ENCODE measurements at regions not wholly inside any gene's neighbourhood (a gene's known extent, or its start where the extent isn't known, plus 50 kb on each side); places are given as distances from the start of the nearest gene placed in this dataset.
"Not testable (repeated sequence)": the region's sequence is repeated elsewhere in the genome, so short reads cannot be mapped to it uniquely, and the experiment has no call there.

DNA sequence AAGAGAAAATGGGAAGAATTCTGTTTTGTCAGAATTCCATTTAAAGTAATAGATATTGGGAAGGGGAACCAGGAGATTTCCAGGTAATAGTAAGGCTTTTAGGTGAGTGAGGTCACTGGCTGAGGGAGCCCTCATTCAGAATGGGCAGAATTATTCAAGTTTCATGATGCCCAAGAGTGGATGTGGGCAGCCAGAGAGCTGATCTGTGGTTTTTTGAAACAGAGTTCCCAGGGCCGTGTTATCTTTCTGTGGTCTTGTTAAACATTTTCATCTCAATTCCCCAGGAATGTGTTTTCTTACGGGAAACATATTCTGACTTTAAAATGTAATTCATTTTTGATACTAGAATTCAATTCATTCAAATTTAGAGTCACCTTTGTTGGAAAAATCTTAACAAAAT is 182.0 kb upstream of the AADAT start:
- no peak for DNase-seq (ENCODE audit: low spot score)

DNA sequence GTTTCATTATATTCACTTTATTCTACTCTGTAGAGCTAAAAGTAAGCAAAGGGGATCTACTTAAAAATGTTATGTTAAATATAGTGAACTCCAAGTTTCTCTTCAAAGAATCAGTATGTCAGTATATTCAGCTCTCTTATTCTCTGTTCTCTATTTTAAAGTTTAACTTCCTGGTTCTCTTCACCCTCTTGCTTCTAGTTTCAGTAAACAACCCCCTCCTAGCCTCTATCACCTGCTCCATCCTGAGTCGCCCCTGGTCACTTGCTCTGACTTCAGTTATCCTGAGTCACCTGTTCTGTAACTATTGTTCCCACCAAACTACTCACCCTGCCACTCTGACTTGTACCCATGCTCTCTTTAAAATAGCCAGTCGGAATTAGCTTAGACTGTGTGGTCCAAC is 180.9 kb upstream of the AADAT start:
- no peak for DNase-seq (ENCODE audit: low spot score)

DNA sequence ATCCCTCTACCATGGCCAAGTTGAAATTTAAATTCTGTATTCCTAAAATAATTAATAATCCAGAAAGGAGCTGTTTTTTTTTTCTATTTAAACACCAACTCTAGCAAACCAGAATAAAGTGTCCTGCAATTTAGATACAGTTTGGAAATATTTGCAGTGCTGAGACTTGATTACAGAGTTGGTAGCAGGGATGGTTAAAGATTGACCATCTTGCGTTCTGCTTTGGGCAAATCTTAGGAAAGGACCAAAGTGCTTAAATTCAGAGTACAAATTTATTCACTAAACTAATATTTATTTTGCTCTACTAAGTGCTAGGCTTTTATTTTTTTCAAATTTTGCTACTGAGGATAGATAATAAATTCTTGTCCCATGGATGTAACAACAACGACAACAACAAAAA is 180.2 kb upstream of the AADAT start:
- no peak for DNase-seq (ENCODE audit: low spot score)

DNA sequence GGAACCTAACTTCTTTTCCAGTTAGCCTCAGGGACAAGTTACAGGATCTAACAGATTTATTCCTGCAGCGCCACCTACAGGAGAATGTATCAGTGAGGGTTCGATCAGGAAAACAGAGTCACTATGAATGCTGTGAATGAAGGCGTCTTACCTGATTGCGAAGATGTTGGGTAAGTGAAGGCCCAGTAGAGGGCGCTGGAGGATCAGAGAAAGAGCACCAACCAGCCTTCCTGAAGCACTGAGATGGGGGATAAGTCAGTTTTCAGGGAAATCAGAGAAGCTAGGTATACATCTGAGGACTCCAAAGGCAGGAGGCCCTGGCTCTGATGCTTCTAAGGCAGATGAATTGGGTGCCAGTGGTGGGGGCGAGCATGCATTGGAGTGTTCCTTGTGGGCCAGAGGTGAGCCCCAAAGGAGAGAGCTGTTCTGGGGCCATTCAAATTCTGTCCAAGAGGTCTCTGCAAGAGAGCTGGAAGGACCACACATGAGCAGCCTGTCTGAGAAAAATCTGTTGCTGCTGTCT is 169.9 kb upstream of the AADAT start:
- peak; percentile 58 for DNase-seq (ENCODE audit: low spot score)

DNA sequence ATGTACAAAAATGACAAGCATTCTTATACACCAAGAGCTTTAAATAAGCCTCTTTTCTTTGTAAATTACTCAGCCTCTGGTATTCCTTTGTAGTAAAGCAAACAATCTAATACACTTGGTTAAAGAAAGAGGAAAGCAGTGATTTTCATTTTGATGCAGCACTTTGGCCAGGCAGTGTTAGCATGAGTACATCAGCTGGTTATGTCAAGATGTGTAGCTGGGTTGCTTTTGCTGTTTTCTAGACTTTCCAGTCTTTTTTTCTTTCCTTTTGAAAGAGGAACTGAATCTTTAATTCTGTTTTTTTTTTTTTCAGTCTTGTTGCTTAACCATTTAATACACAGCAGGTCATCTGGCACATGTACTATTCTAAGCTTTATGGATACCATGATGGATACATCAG is 167.1 kb upstream of the AADAT start:
- DNase-seq (ENCODE audit: low spot score), result no peak

DNA sequence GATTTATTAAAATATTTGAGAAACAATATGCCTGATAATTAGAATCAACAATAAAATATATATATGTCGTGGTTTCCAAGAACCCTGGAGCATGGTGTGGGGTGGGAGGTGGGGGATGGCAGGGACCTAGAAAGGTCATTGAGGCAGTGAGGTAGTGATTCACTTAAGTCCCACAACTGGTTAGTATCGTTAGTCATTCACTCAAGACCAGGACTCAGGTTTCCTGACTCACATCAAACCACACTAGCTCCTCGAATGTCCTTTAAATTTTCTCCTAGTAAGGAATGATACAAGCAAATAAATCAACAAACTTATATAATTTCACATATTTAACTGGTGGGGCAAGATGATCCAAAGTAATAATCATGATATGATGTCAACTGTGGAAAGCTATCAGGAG is 158.8 kb upstream of the AADAT start:
- DNase-seq (ENCODE audit: low spot score), result no peak

DNA sequence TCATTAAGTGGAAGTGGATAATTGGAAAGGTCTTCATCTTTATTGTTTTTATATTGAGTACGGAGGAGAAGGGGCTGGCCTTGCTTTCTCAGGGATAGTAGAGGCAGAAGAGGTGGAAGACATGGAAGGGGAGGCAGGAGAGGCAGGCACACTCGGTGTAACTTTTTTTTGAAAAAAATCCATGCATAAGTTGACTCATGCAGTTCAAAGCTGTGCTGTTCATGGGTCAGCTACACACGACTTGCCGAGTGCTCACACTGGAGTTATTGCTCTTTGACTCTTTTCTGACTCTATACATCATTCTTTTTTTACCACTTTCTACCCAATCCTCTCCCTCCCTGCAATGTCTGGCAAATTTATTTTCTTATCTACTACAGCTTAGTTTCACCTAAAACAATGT is 158.3 kb upstream of the AADAT start:
- no peak for DNase-seq (ENCODE audit: low spot score)

DNA sequence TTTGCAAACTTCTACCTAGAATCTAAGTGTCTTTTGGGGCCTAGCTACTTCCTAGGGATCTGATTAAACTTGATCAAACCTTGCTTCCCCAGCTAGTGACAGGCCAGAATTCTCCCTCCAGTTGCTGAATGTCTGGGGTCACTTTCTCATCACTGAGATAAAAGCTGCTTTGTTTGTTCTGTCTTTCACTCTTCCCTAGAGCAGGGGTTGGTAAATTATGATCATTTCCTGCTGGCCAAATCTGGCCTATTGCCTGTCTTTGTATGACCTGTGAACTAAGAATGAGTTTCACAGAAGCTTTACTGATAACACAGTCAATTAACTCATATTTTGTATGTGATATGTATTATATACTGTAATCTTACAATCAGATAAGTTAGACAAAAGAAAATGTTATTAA is 157.8 kb upstream of the AADAT start:
- no peak for DNase-seq (ENCODE audit: low spot score)

DNA sequence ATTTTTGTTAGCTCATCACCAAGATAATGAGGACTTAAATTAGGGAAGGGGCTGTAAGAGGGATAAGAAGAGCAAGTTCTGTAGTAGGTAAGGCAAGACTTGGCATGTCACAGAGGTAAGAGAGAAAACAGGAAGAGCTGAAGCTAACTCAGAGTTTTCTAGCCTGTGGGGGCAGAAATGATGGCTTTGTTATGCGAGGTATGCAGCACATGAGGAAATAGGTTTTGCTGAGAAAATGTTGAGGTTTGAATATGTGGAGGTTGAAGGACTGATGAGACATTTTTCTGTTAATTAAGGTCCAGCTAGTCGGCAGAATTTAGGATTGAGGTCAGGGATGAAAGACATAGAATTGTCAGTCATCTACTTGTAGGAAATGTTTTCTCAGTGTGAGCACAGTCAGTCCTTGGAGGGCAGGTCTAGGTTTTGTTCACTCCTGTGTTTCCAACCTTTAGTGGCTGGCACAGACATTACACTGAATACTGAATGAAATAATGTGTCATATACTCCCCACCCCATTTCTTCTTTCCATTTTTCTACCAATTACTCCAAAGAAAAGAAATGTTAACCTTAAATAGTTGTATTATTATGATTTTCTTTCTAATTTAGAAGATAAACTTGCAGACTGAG is 154.0 kb upstream of the AADAT start:
- no peak for DNase-seq (ENCODE audit: low spot score)

DNA sequence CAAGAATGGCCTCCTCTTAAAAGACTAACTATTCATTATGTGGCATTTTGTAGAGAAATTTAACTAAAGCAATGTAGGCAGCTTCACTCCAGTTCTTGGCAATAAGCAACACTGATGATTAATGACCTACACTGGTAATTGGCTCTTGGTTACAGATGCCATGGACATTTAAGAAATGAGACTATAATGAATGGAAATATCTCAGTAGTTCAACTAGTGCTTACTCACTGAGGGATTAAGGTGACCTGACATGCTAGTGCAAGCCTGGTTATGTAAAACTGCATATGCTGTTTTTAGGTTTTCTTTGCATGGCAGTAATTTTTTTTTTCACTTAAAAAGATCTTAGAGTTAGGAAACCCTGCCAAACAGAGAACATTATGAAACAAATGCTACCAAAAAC is 152.7 kb upstream of the AADAT start:
- no peak for DNase-seq (ENCODE audit: low spot score)

GRCh38 chr4:170234800-170235199 is 145.0 kb upstream of the AADAT start:
- no peak for DNase-seq (ENCODE audit: low spot score)

DNA sequence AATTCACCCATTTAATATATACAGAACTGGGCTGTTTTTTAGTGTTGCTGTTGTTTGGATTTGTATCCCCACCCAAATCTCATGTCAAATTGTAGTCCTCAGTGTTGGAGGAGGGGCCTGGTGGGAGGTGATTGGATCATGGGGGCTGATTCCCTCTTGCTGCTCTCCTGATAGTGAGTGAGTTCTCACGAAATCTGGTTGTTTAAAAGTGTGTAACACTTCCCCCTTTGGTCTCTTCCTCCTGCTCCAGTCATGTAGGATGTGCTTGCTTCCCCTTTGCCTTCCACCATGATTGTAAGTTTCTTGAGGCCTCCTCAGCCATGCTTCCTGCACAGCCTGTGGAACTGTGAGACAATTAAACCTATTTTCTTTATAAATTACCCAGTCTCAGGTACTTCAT is 141.6 kb upstream of the AADAT start:
- no peak for DNase-seq (ENCODE audit: low spot score)

DNA sequence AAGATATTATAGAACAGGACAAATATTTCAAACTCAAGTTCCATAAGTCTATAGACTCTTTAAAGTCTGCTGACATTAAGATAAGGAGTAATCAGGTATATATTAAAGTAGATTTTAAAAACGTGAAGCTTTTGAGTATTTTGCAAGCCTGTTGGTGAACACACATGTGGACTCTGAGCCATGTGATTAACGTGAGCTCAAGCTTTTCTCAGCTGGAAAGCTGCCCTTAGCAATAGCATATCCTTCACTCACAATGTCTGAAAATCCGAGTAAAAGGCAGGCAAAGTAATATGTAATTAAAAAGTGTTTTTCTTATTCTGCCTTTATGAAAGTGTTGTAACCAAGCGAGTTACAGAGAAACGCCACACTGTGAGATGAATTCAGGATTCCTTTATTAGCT is 140.5 kb upstream of the AADAT start:
- no peak for DNase-seq (ENCODE audit: low spot score)

DNA sequence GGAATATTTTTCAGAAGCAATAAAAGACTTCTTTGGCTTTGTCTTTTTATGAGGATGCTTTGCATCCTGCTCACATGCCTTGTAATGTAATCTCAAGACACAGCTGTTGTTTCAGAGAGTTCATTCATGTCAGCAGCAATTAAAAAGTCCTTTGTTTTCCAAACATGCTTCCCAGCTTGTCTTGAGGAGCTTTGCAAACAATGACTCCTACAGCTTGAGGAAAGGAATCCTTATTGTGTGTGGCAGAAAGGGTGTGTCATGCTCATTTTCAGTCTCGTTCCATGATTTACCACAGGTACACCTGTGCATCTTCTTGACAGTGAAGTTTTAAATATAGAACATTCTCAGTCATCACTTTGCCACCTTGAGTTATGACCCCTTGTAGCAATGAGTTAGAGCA is 139.2 kb upstream of the AADAT start:
- no peak for DNase-seq (ENCODE audit: low spot score)

GRCh38 chr4:170227928-170228327 is 138.2 kb upstream of the AADAT start:
- no peak for DNase-seq (ENCODE audit: low spot score)

- DNase-seq (ENCODE audit: low spot score), result no peak
These were observed 136.5 kb upstream of the AADAT start for GRCh38 chr4:170226288-170226687.

DNA sequence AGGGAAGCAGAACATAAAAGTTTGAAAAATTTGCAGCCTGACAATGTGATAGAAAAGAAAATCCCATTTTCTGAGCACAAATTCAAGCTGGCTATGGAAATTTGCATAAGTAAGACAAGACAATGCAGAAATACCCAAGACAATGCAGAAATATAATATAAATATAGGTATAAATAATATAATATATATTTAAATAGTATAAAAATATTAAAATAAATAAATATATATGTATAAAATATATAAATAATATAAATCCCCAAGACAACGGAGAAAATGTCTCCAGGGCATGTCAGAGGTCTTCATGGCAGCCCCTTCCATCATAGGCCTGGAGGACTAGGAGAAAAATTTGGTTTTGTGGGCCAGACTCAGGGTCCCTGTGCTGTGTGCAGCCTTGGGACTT is 125.0 kb upstream of the AADAT start:
- DNase-seq (ENCODE audit: low spot score), result no peak

DNA sequence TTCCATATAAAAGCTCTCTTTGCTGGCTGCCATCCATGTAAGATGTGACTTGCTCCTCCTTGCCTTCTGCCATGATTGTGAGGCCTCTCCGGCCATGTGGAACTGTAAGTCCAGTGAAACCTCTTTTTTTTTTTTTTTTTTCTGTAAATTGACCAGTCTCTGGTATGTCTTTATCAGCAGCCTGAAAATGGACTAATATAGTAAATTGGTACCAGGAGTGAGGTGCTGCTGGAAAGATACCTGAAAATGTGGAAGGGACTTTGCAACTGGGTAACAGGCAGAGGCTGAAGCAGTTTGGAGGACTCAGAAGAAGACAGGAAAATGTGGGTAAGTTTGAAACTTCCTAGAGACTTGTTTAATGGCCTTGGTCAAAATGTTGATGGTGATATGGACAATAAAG is 124.3 kb upstream of the AADAT start:
- no peak for DNase-seq (ENCODE audit: low spot score)

GRCh38 chr4:170202721-170203120 is 113.0 kb upstream of the AADAT start:
- no peak for DNase-seq (ENCODE audit: low spot score)

DNA sequence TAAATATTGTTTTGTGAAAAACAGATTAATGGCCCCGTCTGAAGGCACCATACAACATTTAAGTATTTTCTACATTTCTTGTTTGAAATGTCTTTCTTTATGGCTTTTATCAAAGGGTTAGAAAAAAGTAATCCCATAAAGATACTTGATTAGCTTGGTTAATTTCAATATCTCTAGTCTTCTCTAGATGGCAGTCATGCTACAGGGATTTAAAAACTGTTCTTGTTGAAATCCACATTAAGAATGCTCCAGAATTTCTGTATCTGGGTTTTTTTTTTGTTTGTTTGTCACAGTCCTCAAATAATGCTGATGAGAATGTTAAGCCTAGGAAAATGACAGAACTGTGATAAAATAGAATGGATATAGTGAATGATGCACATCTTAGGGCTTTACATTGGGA is 109.0 kb upstream of the AADAT start:
- no peak for DNase-seq (ENCODE audit: low spot score)

GRCh38 chr4:170194794-170195193 is 105.0 kb upstream of the AADAT start:
- DNase-seq (ENCODE audit: low spot score), result not testable (repeated sequence)

DNA sequence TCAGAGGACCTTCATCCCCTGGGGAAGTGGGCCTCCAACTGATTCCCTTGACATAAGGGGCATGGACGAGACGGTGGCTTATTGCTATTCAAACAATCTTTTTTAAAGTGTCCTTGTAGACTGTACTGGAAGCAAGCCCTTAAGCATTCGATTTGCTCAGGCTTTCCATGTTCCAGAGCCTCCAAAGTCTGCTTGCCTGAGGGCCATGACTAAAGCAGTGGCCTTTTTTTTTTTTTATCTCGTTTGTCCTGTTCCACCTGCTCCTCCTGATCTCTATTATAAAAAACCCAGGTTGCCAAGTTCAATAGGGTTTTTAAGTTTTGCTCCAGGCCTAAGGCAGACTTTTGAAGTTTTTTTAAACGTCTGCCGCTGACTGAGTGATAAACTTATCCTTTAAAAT is 103.7 kb upstream of the AADAT start:
- DNase-seq (ENCODE audit: low spot score), result no peak

DNA sequence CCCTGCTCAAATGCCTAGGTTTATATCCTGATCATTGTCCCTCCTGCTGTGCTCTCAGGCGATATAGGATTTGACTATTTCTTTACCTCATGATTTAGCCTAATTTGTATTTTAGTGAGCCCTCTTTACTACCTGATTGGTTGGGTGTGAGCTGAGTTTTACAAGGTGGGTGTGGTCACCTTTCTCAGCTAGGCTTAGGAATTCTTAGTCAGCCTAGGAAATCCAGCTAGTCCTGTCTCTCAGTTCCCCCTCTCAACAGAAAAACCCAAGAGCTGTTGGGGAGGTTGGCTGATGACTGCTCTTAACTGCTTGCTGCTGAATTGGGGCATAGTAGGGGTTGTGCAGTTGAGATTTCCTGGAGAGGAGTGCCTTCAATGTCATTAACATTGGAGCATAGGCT is 100.5 kb upstream of the AADAT start:
- no peak for DNase-seq (ENCODE audit: low spot score)

- no peak for DNase-seq (ENCODE audit: low spot score)
These were observed 81.1 kb upstream of the AADAT start for GRCh38 chr4:170170861-170171260.

DNA sequence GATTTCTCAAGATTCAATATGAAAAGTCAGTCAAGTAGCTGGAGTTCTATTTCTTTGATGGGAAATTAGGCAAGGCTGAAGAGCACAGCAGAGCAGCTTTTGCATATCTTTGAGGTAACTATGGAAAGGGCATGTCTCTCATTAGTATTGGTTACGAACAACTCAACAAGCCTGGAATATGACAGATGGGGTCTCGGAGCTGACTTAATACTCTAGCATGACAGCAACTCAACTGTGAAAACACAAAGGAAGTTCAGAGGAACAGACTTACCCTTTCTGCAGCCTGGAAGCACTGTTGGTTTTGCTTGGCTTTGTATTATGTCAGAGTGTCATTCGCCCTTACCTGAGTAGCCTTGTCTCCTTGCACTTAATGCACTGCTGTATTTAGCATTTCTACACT is 79.9 kb upstream of the AADAT start:
- DNase-seq (ENCODE audit: low spot score), result no peak

Measured in AG08395 (cell line).